Spleen (tissue), 7 donors: ENCODE measurements at regions not wholly inside any gene's neighbourhood (a gene's known extent, or its start where the extent isn't known, plus 50 kb on each side); places are given as distances from the start of the nearest gene placed in this dataset.

Experiments
- CTCF ChIP-seq, 11 experiments: fragments of 200-600 bp in 7 of 11; fragments of 450-650 bp in 4 of 11; sonication (generic) in 4 of 11; IDR thresholded peaks in 8 of 11; conservative IDR thresholded peaks in 3 of 11; 1 replicate in 7 of 11; 2 replicates in 4 of 11; pipeline versions ENCODE4 v1.4.0 to v1.8.0; 2016 to 2021; ENCODE audit warnings: antibody characterized with exemption in 11 of 11, inconsistent platforms in 4 of 11, mild to moderate bottlenecking in 1 of 11
- POLR2A ChIP-seq, 3 donors: fragments of 450-650 bp; IDR thresholded peaks; one replicate each; pipeline ENCODE4 v1.5.1; 2017; ENCODE audit warnings: antibody characterized with exemption in 3 of 3, mild to moderate bottlenecking in 1 of 3
- donor health status: DM: no; HTN: no; CAD: no; lungs with moderate emphysema.
- donor health status: DM: no; HTN: no; CAD: no.
- donor health status: DM: no; HTN: no; CAD: no.

GRCh38 chr1:95339377-95339776 is 105.4 kb downstream of the RWDD3 start:
- no peak for TF ChIP-seq CTCF (IDR thresholded peaks at IDR 0.05 in 8 of 11, conservative IDR thresholded peaks at IDR 0.05 in 3 of 11)
- TF ChIP-seq POLR2A (IDR thresholded peaks at IDR 0.05), result no peak
